IPS DF 4.7 (cell line): ENCODE measurements at regions not wholly inside any gene's neighbourhood (a gene's known extent, or its start where the extent isn't known, plus 50 kb on each side); places are given as distances from the start of the nearest gene placed in this dataset.

Experiments
- DNase-seq: peaks from one replicate; pipeline ENCODE4 v3.0.0-alpha.2; 2013; ENCODE audit warnings: low spot score; ENCODE audit errors: extremely low read depth

GRCh38 chr9:28707616-28708015 lies 1134.3 kb upstream of the C9orf72 start:
- no peak for DNase-seq

- DNase-seq = no peak
Measured at GRCh38 chr9:28714188-28714587, 1140.9 kb upstream of the C9orf72 start.

- DNase-seq = no peak
Measured at GRCh38 chr9:28718226-28718625, 1144.9 kb upstream of the C9orf72 start.

DNA sequence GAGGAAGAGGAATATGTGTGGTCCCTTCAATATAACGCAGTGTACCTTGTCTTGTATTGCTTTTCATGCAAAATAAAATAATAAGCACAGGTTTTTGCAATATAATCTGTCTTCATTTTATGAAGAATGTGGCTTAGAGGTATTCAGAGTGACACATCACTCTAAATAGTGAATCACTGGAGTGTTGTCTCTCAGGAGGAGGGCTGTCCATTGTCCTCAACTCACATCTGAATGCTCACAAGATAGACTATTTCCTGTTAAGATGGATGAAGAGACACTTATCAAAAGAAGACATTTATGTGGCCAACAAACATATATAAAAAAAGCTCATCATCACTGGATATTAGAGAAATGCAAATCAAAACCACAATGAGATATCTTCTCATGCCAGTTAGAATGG lies 1147.5 kb upstream of the C9orf72 start:
- DNase-seq = no peak

DNA sequence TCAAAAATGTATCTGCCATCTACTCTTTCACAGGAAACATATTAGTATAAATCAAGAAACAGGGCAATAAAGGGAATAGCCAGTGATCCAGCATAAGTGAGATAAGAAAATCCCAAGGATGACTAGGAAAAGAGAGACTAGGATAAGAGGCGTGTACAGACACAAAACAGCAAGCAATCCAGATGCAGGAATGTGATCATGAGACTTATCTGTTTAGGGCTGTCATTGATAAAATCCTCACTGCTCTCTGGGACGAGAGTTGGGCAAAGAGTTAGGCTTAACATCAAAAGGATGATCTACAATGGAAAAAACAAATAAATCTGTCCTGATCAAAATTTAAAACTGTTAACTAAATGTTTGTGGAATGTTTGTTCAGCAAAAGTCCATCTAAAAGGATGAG lies 1156.8 kb upstream of the C9orf72 start:
- no peak for DNase-seq

DNA sequence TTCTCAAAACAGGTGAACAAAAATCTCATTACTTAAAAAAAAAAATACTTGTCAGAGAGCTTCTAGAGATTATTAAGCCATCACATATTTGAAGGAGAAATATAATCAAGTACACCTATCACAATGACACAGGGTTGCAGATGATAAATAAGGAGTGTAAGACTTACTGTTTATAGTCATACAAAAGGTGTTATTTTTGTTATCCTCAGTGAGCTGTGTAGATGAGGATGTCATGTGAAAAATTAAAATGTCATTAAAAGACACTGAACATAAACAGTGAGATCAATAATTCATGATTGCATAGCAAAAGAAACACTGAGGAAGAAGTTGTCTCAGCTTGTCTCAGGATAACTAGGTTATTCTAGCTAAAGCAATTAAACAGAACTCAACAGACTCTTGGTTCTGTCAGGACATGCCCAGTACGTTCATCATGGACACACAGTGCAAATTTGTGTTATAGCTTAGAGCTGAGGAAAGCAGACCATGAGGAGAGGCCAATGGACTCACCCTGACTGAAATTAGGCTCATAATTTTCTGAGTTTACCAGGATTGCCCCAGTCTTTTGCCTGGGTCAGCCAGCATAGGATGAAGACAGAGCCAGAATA lies 1162.6 kb upstream of the C9orf72 start:
- no peak for DNase-seq

GRCh38 chr9:28741459-28741858 lies 1168.2 kb upstream of the C9orf72 start:
- no peak for DNase-seq

GRCh38 chr9:28747351-28747985 lies 1174.2 kb upstream of the C9orf72 start:
- no peak for DNase-seq

DNA sequence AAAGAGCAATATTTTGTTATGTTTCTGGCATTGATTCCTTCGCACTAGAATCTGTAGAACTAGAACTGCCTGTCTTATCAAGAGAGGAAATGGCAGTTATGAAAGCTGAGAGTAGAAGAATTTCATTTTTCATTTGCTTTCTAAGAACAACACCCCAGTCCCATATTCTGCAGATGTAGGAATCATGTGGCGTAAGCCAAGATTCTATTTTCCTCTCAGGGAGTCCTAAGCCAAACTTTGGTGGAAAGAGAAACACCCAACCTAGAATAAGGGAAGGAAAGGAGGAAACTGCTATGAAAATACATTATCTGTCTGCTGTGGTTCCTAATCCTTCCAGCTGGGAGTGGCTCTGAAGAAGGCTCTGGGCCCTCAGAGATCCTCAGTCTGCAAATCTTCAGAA lies 1176.9 kb upstream of the C9orf72 start:
- no peak for DNase-seq

GRCh38 chr9:28758341-28758740 lies 1185.1 kb upstream of the C9orf72 start:
- DNase-seq = no peak

DNA sequence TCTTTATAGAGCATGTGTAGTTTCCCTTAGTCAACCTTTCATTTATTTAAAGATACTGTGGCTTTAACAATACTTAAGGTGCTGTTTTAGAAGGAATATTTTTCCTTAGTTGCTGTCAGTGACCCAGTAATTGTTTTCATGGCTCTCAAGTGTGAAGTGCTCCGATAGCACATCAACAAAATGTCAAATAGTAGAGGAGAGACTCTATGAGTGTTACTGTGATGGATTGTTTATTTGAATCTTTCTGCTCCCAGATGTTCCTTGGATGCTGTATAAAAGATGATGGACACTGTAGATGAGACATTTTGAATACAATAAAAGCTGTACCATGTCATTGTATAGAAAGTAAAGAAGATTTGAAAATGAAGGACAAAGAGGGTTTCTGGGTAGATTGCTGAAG lies 1185.7 kb upstream of the C9orf72 start:
- DNase-seq = no peak

DNA sequence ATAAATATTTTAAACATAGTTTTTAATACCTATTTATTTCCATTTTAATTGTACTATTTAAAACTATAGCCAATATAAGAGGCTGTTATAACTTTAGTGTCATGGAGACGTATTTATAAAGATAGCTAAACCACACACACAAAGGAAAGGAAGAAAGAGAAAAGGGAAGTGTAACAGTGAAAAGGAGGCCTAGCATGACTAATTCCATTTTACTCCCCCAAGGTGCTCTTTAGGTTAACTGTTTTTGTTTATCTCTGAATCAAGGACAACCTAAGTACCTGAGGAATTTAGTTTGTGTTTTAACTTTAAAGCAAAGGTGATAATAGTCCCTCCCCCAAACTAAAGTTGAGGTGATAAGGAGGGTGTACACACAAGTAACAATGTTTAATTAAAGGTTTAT lies 1188.9 kb upstream of the C9orf72 start:
- DNase-seq = no peak

DNA sequence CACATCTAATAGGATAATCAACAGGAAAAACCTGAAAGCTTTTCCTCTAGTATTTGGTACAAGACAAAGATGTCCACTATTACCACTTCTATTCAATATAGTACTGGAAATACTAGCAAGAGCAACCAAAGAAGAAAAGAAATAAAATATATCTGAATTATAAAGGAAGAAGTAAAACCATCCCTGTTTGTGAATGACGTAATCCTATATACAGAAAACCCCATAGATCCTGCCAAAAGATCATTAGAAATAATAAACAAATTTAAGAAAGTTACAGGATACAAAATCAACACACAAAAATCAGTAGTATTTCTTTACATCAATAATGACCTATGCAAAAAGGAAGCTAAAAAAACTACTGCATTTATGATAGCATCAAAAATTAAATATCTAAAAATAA lies 1191.3 kb upstream of the C9orf72 start:
- DNase-seq = no peak

- DNase-seq = no peak
Measured at GRCh38 chr9:28770226-28770625, 1196.9 kb upstream of the C9orf72 start.

DNA sequence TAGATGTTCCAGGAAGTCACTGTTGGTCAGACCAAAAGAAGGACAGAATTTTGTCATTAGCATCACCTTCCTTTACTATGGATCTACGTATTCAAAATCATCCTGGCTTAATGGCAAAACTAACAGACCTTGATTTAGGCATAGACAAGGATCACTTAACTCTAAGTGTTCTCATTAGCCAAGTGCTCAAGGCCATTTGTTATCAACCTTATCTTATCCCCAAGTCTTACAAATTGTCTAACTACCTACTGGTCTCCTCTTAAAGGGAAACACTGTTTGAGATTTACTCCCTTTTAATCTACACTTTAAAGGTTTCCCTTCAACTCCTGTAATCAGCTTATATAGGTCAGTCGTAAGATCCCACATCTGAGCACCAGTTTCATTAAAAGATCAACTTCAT lies 1197.5 kb upstream of the C9orf72 start:
- no peak for DNase-seq

GRCh38 chr9:28774433-28775235 lies 1201.4 kb upstream of the C9orf72 start:
- DNase-seq = no peak

DNA sequence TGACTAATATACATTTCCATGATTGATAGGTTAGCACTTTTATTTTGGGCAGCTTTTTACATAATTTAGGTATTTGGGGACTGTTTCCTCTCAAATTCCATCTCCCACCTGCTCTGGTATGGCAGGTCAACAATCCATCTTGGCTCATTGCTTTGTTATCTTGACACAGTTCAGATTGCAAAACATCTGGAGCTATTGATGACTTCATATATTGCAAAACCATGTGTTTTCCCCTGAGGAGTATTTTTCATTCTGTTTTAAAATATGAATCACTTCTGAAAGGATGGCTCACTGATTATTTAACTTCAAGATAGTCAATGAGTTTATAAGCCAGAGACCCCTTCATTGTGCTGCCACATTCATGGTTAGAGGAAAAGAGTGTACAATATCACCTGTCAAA lies 1206.0 kb upstream of the C9orf72 start:
- no peak for DNase-seq

GRCh38 chr9:28781481-28781880 lies 1208.2 kb upstream of the C9orf72 start:
- DNase-seq = no peak

DNA sequence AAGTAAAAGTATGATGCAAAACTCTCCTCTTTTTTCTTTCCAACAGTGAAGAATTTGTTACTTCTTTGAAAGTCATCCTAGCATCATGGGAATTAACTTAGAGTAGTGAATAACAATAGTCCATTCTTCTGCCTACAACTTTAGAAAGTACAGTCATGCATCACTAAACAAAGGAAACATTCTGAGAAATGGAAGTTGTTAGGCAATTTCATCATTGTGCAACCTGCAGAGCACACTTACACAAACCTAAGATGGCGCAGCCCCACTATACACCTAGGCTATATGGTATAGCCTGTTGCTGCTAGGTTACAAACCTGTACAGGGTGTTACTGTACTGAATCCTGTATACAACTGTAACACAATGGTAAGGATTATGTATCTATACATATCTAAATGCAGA lies 1209.3 kb upstream of the C9orf72 start:
- no peak for DNase-seq

- no peak for DNase-seq
Measured at GRCh38 chr9:28792716-28793115, 1219.4 kb upstream of the C9orf72 start.

- DNase-seq = no peak
Measured at GRCh38 chr9:28799876-28800275, 1226.6 kb upstream of the C9orf72 start.

- no peak for DNase-seq
Measured at GRCh38 chr9:28801144-28801799, 1228.0 kb upstream of the C9orf72 start.
